HepG2 (cell line): ENCODE measurements at regions not wholly inside any gene's neighbourhood (a gene's known extent, or its start where the extent isn't known, plus 50 kb on each side); places are given as distances from the start of the nearest gene placed in this dataset.
A peak's percentile ranks its signal among the peaks of the same experiment; 100 is the strongest.

ENCODE experiments used
- DZIP1 ChIP-seq: sonication (generic); formaldehyde crosslinking; IDR thresholded peaks from 2 replicates; pipeline ENCODE4 v1.5.0; 2020; ENCODE audit warnings: mild to moderate bottlenecking, missing genetic modification reagents
- HNF4A ChIP-seq: sonication (generic); formaldehyde crosslinking; IDR thresholded peaks from 2 replicates; pipeline ENCODE4 v1.4.0; 2020; ENCODE audit warnings: missing genetic modification reagents
- TRAFD1 ChIP-seq: sonication (generic); formaldehyde crosslinking; IDR thresholded peaks from 2 replicates; pipeline ENCODE4 v1.5.1; 2020; ENCODE audit warnings: missing genetic modification reagents, mild to moderate bottlenecking, borderline replicate concordance
- TF ChIP-seq, protein P1 (sequence below): sonication (generic); formaldehyde crosslinking; IDR thresholded peaks from 2 replicates; pipeline ENCODE4 v1.5.0; 2020; ENCODE audit warnings: mild to moderate bottlenecking, missing genetic modification reagents
- TF ChIP-seq, protein P2 (sequence below): IDR thresholded peaks from 2 replicates; pipeline ENCODE4 v1.6.1; 2016; ENCODE audit warnings: missing compliant biosample characterization, missing genetic modification reagents, borderline replicate concordance

DNA sequence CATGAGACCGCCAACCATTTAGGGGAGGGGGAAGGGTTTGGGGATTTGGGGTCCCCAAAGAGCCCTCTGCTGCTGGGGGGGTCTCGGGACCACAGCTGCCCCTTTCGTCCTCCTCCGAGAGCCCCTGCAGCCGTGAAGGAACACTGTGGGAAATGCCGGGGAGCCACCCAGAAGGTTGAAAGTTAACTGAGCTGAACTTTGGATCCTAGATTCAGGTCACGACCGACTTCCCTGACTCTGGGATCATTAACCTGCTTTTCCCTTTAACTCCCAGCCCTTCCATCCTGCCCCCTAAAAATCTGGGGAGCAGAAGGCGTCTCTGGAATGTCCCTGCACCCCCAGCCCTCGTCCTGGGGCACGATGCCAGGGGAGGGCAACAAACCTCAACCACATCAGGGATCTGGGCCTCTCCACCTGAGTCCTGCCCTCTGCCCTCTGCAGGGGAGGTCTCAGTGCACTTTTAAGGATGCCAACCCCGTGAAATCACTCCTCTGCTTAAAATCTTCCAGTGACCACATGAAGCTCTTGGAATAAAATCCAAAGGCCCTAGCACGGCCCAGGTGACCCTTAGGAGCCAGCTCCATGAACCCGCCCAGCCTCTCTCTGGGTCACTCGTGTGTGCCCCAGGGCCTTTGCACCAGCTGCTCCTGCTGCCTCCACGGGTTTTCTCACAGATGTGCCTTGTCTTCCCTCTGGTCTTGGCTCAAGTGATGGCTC is 95.0 kb downstream of the RFLNA start (continued):
- TF ChIP-seq DZIP1 (no peak), HNF4A (CRISPR knock-in tag) (peak; percentile 73), TRAFD1 (CRISPR knock-in tag) (no peak)
- TF ChIP-seq, protein P1, sequence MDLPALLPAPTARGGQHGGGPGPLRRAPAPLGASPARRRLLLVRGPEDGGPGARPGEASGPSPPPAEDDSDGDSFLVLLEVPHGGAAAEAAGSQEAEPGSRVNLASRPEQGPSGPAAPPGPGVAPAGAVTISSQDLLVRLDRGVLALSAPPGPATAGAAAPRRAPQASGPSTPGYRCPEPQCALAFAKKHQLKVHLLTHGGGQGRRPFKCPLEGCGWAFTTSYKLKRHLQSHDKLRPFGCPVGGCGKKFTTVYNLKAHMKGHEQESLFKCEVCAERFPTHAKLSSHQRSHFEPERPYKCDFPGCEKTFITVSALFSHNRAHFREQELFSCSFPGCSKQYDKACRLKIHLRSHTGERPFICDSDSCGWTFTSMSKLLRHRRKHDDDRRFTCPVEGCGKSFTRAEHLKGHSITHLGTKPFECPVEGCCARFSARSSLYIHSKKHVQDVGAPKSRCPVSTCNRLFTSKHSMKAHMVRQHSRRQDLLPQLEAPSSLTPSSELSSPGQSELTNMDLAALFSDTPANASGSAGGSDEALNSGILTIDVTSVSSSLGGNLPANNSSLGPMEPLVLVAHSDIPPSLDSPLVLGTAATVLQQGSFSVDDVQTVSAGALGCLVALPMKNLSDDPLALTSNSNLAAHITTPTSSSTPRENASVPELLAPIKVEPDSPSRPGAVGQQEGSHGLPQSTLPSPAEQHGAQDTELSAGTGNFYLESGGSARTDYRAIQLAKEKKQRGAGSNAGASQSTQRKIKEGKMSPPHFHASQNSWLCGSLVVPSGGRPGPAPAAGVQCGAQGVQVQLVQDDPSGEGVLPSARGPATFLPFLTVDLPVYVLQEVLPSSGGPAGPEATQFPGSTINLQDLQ (CRISPR knock-in tag) = no peak
- TF ChIP-seq, protein P2, sequence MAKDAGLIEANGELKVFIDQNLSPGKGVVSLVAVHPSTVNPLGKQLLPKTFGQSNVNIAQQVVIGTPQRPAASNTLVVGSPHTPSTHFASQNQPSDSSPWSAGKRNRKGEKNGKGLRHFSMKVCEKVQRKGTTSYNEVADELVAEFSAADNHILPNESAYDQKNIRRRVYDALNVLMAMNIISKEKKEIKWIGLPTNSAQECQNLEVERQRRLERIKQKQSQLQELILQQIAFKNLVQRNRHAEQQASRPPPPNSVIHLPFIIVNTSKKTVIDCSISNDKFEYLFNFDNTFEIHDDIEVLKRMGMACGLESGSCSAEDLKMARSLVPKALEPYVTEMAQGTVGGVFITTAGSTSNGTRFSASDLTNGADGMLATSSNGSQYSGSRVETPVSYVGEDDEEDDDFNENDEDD (CRISPR knock-in tag) = no peak
